ENCODE measurements at regions not wholly inside any gene's neighbourhood (a gene's known extent, or its start where the extent isn't known, plus 50 kb on each side); places are given as distances from the start of the nearest gene placed in this dataset.

DNA sequence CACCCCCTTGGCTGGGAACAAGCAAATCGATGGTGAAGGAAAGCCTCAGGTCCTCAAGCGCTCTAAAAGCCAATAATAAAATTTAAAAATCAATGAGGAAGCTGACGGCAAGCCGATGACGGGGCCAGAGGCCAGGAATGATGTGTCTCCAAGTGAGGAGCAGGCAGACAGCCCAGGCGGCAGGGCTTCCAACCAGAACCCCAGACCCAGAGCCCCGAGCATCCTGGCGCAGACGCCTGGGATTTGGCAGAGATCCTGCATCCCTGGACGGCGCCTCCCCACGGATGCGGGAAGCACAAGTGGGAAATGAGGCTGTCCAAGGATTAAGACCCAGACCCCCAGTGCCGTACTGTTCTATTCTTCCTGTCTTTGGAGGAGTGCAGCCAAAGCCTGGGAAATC lies 123.0 kb upstream of the PROK2 start:
- TF ChIP-seq, protein P1, sequence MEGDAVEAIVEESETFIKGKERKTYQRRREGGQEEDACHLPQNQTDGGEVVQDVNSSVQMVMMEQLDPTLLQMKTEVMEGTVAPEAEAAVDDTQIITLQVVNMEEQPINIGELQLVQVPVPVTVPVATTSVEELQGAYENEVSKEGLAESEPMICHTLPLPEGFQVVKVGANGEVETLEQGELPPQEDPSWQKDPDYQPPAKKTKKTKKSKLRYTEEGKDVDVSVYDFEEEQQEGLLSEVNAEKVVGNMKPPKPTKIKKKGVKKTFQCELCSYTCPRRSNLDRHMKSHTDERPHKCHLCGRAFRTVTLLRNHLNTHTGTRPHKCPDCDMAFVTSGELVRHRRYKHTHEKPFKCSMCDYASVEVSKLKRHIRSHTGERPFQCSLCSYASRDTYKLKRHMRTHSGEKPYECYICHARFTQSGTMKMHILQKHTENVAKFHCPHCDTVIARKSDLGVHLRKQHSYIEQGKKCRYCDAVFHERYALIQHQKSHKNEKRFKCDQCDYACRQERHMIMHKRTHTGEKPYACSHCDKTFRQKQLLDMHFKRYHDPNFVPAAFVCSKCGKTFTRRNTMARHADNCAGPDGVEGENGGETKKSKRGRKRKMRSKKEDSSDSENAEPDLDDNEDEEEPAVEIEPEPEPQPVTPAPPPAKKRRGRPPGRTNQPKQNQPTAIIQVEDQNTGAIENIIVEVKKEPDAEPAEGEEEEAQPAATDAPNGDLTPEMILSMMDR (IDR thresholded peaks at IDR 0.05; ENCODE audit: poor library complexity), result no peak
- no peak for TF ChIP-seq EZH2 (IDR thresholded peaks at IDR 0.05; ENCODE audit: borderline replicate concordance)
- TF ChIP-seq EZH2phosphoT487 (IDR thresholded peaks at IDR 0.05; ENCODE audit: low read depth, severe bottlenecking, unreplicated experiment), result no peak

All from hepatocyte (in vitro differentiated cells).